HG03196 (cell line): ENCODE measurements at regions not wholly inside any gene's neighbourhood (a gene's known extent, or its start where the extent isn't known, plus 50 kb on each side); places are given as distances from the start of the nearest gene placed in this dataset.

ENCODE experiments used
- ATAC-seq: cut with Tn5 transposase; IDR thresholded peaks from one replicate; pipeline ENCODE4 v1.9.1; 2021; ENCODE audit not compliant: unreplicated experiment

GRCh38 chr10:90577569-90577968 lies 280.3 kb downstream of the HTR7 start:
- no peak for ATAC-seq

- ATAC-seq: no peak
Measured at GRCh38 chr10:90579602-90580242, 278.1 kb downstream of the HTR7 start.

- no peak for ATAC-seq
Measured at GRCh38 chr10:90583416-90583815, 274.4 kb downstream of the HTR7 start.

GRCh38 chr10:90587081-90587491 lies 270.8 kb downstream of the HTR7 start:
- ATAC-seq: no peak

- no peak for ATAC-seq
Measured at GRCh38 chr10:90587561-90587960, 270.3 kb downstream of the HTR7 start.

- ATAC-seq: no peak
Measured at GRCh38 chr10:90588222-90588621, 269.6 kb downstream of the HTR7 start.

- ATAC-seq: no peak
Measured at GRCh38 chr10:90589825-90590224, 268.0 kb downstream of the HTR7 start.

GRCh38 chr10:90591629-90592028 lies 266.2 kb downstream of the HTR7 start:
- no peak for ATAC-seq

- no peak for ATAC-seq
Measured at GRCh38 chr10:90592638-90593302, 265.1 kb downstream of the HTR7 start.

GRCh38 chr10:90598513-90598912 lies 259.3 kb downstream of the HTR7 start:
- no peak for ATAC-seq

- ATAC-seq: no peak
Measured at GRCh38 chr10:90602862-90603610, 254.8 kb downstream of the HTR7 start.

- ATAC-seq: no peak
Measured at GRCh38 chr10:90604636-90605035, 253.2 kb downstream of the HTR7 start.

- no peak for ATAC-seq
Measured at GRCh38 chr10:90605506-90605905, 252.3 kb downstream of the HTR7 start.

GRCh38 chr10:90612276-90612675 lies 245.6 kb downstream of the HTR7 start:
- ATAC-seq: no peak

GRCh38 chr10:90614631-90615030 lies 243.2 kb downstream of the HTR7 start:
- no peak for ATAC-seq

GRCh38 chr10:90621577-90621976 lies 236.3 kb downstream of the HTR7 start:
- ATAC-seq: no peak

- ATAC-seq: no peak
Measured at GRCh38 chr10:90635111-90635765, 222.6 kb downstream of the HTR7 start.

GRCh38 chr10:90640756-90641155 lies 217.1 kb downstream of the HTR7 start:
- ATAC-seq: no peak

GRCh38 chr10:90641731-90642130 lies 216.1 kb downstream of the HTR7 start:
- no peak for ATAC-seq

GRCh38 chr10:90642136-90642535 lies 215.7 kb downstream of the HTR7 start:
- no peak for ATAC-seq

- ATAC-seq: no peak
Measured at GRCh38 chr10:90642650-90643049, 215.2 kb downstream of the HTR7 start.

- no peak for ATAC-seq
Measured at GRCh38 chr10:90644165-90644564, 213.7 kb downstream of the HTR7 start.
